GM13977 (cell line): ENCODE measurements at regions not wholly inside any gene's neighbourhood (a gene's known extent, or its start where the extent isn't known, plus 50 kb on each side); places are given as distances from the start of the nearest gene placed in this dataset.
"Not testable (repeated sequence)": the region's sequence is repeated elsewhere in the genome, so short reads cannot be mapped to it uniquely, and the experiment has no call there.

Experiments used
- DNase-seq: peaks from one replicate; pipeline ENCODE4 v3.0.0; 2012; ENCODE audit warnings: low spot score
- CTCF ChIP-seq: IDR thresholded peaks from 2 replicates; pipeline ENCODE4 v1.5.1; 2012; ENCODE audit warnings: mild to moderate bottlenecking, control low read depth; ENCODE audit not compliant: insufficient read depth; ENCODE audit errors: extremely low read depth, missing control alignments
- in situ Hi-C: fragments of 300-500 bp; cut with MboI; formaldehyde crosslinking; loops from one replicate; pipeline ENCODE4 v1.12.0; 2022; ENCODE audit warnings: low sequenced_read_pairs, low pct_unique_long_range_greater_than_20kb, mixed read lengths, inconsistent platforms; ENCODE audit not compliant: unreplicated experiment

GRCh38 chr13:42422681-42423080, 150.7 kb downstream of the AKAP11 start:
- DNase-seq, result no peak
- in situ Hi-C loops, result no loop called here
- TF ChIP-seq CTCF, result no peak

- DNase-seq, result no peak
- in situ Hi-C loops, result no loop called here
- TF ChIP-seq CTCF, result no peak
These were observed 149.8 kb upstream of the TNFSF11 start for GRCh38 chr13:42424182-42424581.

DNA sequence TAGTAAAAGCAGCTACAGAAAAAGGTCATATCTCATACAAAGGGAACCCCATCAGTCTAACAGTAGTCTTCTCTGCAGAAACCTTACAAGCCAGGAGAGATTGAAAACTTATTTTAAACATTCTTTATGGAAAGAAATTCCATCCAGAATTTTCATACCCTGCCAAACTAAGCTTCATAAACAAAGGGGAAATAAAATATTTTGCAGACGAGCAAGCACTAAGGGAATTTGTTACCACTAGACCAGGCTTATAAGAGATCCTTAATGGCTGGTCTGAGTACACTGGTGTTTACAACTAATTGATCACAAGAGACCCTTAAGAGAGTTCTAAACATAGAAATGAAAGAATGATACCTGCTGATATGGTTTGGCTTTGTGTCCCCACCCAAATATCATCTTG, 128.6 kb upstream of the TNFSF11 start:
- DNase-seq, result no peak
- in situ Hi-C loops, result no loop called here
- no peak for TF ChIP-seq CTCF

DNA sequence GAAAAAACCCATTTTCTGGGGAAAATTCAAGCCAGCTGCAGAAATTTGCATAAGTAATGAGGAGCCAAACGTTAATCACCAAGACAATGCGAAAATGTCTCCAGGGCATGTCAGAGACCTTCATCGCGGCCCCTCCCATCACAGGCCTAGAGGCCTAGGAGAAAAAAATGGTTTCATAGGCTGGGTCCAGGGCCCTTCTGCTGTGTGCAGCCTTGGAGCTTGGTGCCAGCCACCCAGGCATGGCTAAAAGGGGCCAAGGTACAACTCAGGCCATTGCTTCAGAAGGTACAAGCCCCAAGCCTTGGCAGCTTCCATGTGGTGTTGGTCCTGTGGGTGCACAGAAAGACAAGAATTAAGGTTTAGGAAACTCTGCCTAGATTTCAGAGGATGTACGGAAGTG, 127.4 kb upstream of the TNFSF11 start:
- in situ Hi-C loops, DNase-seq: not testable (repeated sequence)

DNA sequence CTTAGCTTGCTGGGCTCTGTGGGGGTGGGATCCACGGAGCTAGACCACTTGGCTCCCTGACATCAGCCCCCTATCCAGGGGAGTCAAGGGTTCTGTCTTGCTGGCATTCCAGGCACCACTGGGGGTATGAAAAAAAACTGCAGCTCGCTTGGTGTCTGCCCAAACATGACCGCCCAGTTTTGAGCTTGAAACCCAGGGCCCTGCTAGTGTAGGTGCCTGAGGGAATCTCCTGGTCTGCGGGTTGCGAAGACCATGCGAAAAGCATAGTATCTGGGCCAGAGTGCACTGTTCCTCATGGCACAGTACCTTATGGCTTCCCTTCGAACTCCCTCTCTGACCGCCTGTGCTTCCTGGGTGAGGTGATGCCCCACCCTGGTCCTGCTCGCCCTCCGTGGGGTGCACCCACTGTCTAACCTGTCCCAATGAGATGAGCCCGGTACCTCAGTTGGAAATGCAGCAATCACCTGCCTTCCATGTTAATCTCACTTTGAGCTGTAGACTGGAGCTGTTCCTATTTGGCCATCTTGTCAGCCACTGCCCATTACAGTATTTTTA, 120.8 kb upstream of the TNFSF11 start:
- no peak for DNase-seq
- TF ChIP-seq CTCF, result no peak
- in situ Hi-C loops, result no loop called here

GRCh38 chr13:42454749-42455148, 119.2 kb upstream of the TNFSF11 start:
- no peak for DNase-seq
- in situ Hi-C loops, result no loop called here
- TF ChIP-seq CTCF, result no peak

DNA sequence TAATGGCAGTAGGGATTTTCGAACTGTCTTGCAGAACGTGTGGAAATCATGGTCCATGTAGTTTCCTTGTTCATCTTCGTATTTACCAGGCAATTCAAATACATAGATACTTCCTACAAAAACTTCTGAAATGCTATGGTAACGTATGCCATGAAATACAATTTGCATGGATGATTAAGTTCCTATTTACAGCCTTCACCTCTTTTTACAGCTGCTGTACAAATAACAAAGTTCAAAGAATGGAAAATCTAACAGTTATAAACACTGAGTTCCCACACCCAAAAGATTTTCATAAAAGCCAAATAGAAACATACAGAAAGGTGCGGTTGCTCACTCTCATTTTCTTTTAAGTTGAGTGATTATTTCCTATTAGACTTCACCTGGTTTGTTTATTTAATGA, 115.8 kb upstream of the TNFSF11 start:
- no peak for DNase-seq
- in situ Hi-C loops, result no loop called here
- TF ChIP-seq CTCF, result no peak
